ENCODE measurements at regions not wholly inside any gene's neighbourhood (a gene's known extent, or its start where the extent isn't known, plus 50 kb on each side); places are given as distances from the start of the nearest gene placed in this dataset.

DNA sequence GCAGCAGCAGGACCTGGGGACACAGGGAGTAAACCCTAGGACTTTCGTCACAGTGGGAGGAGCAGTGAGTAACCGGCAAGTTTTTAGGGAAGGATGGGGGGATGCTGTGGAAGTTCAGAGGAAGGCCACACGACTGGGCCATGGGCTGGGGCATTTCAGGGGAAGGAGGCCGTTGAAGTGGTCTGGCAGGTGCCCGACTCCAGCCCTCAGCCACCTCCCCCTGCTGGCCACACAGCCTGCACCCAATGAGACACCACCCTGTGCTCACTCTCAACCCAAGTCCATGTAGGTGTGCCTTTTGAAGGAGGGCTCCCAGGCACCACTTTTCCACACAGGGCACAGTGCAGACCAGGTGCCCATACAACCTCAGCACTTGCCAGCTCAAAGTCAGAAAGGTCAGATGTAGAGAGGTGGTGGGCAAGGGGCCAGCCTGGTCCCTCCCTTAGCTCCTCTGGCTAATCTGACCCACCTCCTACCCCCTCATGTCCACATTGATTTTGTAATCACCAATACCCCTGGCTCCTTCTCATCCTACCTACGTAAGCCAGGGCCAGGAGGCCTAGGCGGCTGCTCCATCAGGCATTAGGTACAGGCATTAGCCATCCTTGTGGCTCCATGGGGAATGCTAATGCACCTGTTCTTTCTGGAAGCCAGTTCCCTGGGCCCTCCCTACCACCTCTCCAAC lies 211.2 kb downstream of the SMAD2 start:
- no peak overlapping the region for H3K4me3 ChIP-seq (ENCODE audit: low read depth, low read length)
- H3K36me3 ChIP-seq (ENCODE audit: control insufficient read depth, insufficient read depth, low read length) = no peaks in the 10 kb centered on the region
- no peak for TF ChIP-seq CTCF (IDR thresholded peaks at IDR 0.05; ENCODE audit: insufficient read depth, low read length, poor library complexity, severe bottlenecking)
- DNase-seq (ENCODE audit: low read depth) = no peak
- no peaks in the 10 kb centered on the region for H3K27me3 ChIP-seq (ENCODE audit: control insufficient read depth, insufficient read depth, low read length)

DNA sequence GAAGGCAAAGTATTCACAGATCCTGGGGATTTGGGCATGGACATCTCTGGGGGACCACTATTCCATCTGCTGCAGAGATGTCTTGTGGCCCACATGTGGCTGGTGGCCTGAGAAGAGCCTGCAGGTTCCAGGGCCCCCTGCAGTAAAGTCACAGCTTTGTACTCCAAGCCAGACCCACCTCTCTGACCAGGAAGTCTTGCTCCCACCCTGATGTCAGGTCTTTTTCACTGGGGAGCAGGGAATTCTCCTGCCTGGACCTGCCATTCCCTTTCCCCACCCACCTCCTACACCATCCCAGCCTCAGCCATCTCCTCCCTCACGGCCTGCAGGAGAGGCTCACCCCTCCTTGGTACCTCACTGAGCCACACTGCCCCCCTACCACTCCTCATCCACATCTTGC lies 211.8 kb downstream of the SMAD2 start:
- no peak for TF ChIP-seq CTCF (IDR thresholded peaks at IDR 0.05; ENCODE audit: insufficient read depth, low read length, poor library complexity, severe bottlenecking)
- DNase-seq (ENCODE audit: low read depth) = no peak
- Histone ChIP-seq H3K27me3 (ENCODE audit: control insufficient read depth, insufficient read depth, low read length) (no peaks in the 10 kb centered on the region), H3K4me3 (ENCODE audit: low read depth, low read length) (no peak overlapping the region), H3K36me3 (ENCODE audit: control insufficient read depth, insufficient read depth, low read length) (no peaks in the 10 kb centered on the region)

DNA sequence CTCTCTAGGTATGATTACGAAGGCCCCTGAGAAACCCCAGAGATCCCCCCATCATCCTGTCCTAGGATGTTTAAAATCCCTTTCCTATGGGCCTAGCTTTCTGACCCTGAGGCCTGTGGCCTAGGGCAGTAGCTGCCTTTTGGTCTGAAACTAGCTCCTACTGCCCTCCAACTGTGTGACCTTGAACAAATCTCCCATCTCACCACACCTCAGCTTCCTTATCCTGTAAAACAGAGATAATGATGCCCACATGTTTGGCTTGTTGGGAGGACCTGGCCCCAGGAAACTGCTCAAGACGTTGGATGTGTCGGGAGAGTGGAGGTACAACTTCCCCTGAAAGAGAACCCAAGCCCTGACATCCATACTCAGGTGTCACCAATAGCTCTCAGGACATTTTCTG lies 213.2 kb downstream of the SMAD2 start:
- Histone ChIP-seq H3K4me3 (ENCODE audit: low read depth, low read length) (no peak overlapping the region), H3K36me3 (ENCODE audit: control insufficient read depth, insufficient read depth, low read length) (no peaks in the 10 kb centered on the region), H3K27me3 (ENCODE audit: control insufficient read depth, insufficient read depth, low read length) (no peaks in the 10 kb centered on the region)
- DNase-seq (ENCODE audit: low read depth) = no peak
- TF ChIP-seq CTCF (IDR thresholded peaks at IDR 0.05; ENCODE audit: insufficient read depth, low read length, poor library complexity, severe bottlenecking) = no peak

DNA sequence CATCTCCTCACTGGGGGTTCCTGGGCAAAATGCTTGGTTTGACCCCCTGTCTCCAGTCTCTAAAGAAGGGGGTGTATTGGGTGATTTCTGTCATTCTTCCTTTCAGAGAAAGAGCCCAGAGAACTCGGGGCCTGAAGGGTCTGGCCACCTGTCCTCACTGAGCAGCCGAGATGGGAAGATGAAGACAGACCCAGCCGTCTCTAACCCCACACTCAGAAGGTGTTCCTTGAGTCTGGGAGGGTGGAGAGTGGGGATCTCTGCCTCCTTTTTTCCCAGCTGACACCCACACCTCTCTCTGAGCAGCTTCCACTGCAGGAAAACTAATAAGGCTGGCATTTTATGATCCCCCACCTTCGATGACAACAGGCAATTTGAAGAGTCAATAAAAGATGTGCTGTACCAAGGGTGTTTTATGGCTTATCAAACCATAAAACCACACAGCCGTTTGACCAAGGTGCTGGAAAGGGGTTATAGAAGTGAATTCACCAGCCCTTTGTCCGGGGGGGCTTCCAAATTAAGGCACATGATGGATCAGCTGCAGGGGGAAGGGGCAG lies 213.8 kb downstream of the SMAD2 start:
- no peak overlapping the region for H3K4me3 ChIP-seq (ENCODE audit: low read depth, low read length)
- TF ChIP-seq CTCF (IDR thresholded peaks at IDR 0.05; ENCODE audit: insufficient read depth, low read length, poor library complexity, severe bottlenecking) = no peak
- H3K36me3 ChIP-seq (ENCODE audit: control insufficient read depth, insufficient read depth, low read length) = no peaks in the 10 kb centered on the region
- DNase-seq (ENCODE audit: low read depth) = no peak
- no peaks in the 10 kb centered on the region for H3K27me3 ChIP-seq (ENCODE audit: control insufficient read depth, insufficient read depth, low read length)

DNA sequence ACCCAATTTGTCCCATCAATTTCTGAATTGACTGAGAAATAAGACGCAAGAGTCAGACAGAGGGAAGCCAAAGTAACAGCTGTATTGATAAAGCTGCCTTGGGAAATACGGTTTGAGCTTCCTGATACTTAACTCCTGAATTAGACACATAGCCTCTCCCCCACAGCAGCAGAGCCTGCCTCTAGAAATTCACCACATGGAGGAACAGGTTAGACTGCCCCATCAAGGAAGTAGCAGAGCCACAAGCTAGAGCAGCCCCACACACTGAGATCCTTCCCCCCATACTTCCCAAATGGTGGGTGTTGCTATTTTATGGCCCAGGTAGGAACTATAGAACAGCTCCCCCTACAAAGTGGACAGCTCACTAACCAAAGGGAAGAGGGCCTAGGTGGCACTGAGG lies 220.0 kb downstream of the SMAD2 start:
- no peaks in the 10 kb centered on the region for H3K27me3 ChIP-seq (ENCODE audit: control insufficient read depth, insufficient read depth, low read length)
- TF ChIP-seq CTCF (IDR thresholded peaks at IDR 0.05; ENCODE audit: insufficient read depth, low read length, poor library complexity, severe bottlenecking) = no peak
- no peak overlapping the region for H3K4me3 ChIP-seq (ENCODE audit: low read depth, low read length)
- H3K36me3 ChIP-seq (ENCODE audit: control insufficient read depth, insufficient read depth, low read length) = no peaks in the 10 kb centered on the region
- DNase-seq (ENCODE audit: low read depth) = no peak

- no peak for DNase-seq (ENCODE audit: low read depth)
- no peaks in the 10 kb centered on the region for H3K36me3 ChIP-seq (ENCODE audit: control insufficient read depth, insufficient read depth, low read length)
- no peaks in the 10 kb centered on the region for H3K27me3 ChIP-seq (ENCODE audit: control insufficient read depth, insufficient read depth, low read length)
- no peak for TF ChIP-seq CTCF (IDR thresholded peaks at IDR 0.05; ENCODE audit: insufficient read depth, low read length, poor library complexity, severe bottlenecking)
- H3K4me3 ChIP-seq (ENCODE audit: low read depth, low read length) = no peak overlapping the region
Measured at GRCh38 chr18:47709556-47709955, 220.9 kb downstream of the SMAD2 start.

Data from kidney epithelial cell (primary cell).